IMR-90 (cell line): ENCODE measurements at regions not wholly inside any gene's neighbourhood (a gene's known extent, or its start where the extent isn't known, plus 50 kb on each side); places are given as distances from the start of the nearest gene placed in this dataset.

ENCODE experiments used
- ATAC-seq: fragments of 200-7000 bp; cut with Tn5 transposase; 2 replicates; pipeline ENCODE4 v1.9.1; 2020; ENCODE audit warnings: low read depth, mild to moderate bottlenecking, moderate library complexity
- BruUV-seq: library from RNA; stranded (reverse); fragments of 400-500 nt; replicated peaks from 2 replicates; lab custom pipeline; 2021; lab: Mats Ljungman, UMichigan
- CTCF ChIA-PET: fragments of 300-600 bp; formaldehyde crosslinking; extraction: SDS; loops from one replicate; lab custom pipeline; 2021; ENCODE audit warnings: antibody characterized with exemption; lab: Yijun Ruan, JAX
- POLR2A ChIA-PET: fragments of 300-600 bp; sonication (Branson Sonifier 250); formaldehyde crosslinking; loops from one replicate; lab custom pipeline; 2022; ENCODE audit warnings: antibody characterized with exemption; ENCODE audit not compliant: unreplicated experiment; lab: Charles Lee
- DNase-seq: peaks from one replicate; pipeline ENCODE4 v3.0.0; 2013
- H2AFZ ChIP-seq: replicated peaks from 2 replicates; pipeline ENCODE3; 2013; ENCODE audit warnings: low read length, mild to moderate bottlenecking; ENCODE audit not compliant: poor library complexity
- H2AK5ac ChIP-seq: 2 replicates; pipeline ENCODE4 v1.6.1; 2013; ENCODE audit warnings: low read depth, low read length, inconsistent platforms
- H2AK9ac ChIP-seq: replicated peaks from 2 replicates; pipeline ENCODE3; 2013; ENCODE audit warnings: mild to moderate bottlenecking, low read depth, low read length, moderate library complexity; ENCODE audit not compliant: poor library complexity
- H2BK120ac ChIP-seq: 2 replicates; pipeline ENCODE4 v1.6.1; 2013; ENCODE audit warnings: low read depth, low read length, inconsistent platforms
- H2BK15ac ChIP-seq: 3 replicates; pipeline ENCODE4 v1.6.1; 2013; ENCODE audit warnings: low read depth, low read length, inconsistent platforms
- H2BK20ac ChIP-seq: 2 replicates; pipeline ENCODE4 v1.6.1; 2013; ENCODE audit warnings: low read depth, mild to moderate bottlenecking, inconsistent platforms, low read length, moderate library complexity
- H2BK5ac ChIP-seq: 2 replicates; pipeline ENCODE4 v1.6.1; 2013; ENCODE audit warnings: mild to moderate bottlenecking, low read depth, low read length, inconsistent platforms; ENCODE audit not compliant: poor library complexity, severe bottlenecking
- H3K14ac ChIP-seq: replicated peaks from 2 replicates; pipeline ENCODE4 v1.6.1; 2013; ENCODE audit warnings: low read depth, low read length, inconsistent platforms
- H3K18ac ChIP-seq: 2 replicates; pipeline ENCODE4 v1.6.1; 2013; ENCODE audit warnings: low read depth, low read length, control low read depth
- H3K23ac ChIP-seq: 2 replicates; pipeline ENCODE4 v1.6.1; 2013; ENCODE audit warnings: low read depth, low read length, inconsistent platforms
- H3K27ac ChIP-seq: 2 replicates; pipeline ENCODE4 v1.5.1; 2013; ENCODE audit warnings: mild to moderate bottlenecking, control low read depth, low read length; ENCODE audit not compliant: insufficient read depth
- H3K27me3 ChIP-seq: 2 replicates; pipeline ENCODE4 v1.6.1; 2013; ENCODE audit warnings: low read length; ENCODE audit not compliant: control insufficient read depth, insufficient read depth
- H3K36me3 ChIP-seq: 2 replicates; pipeline ENCODE4 v1.6.1; 2013; ENCODE audit warnings: low read length, mixed read lengths; ENCODE audit not compliant: control insufficient read depth, insufficient read depth
- H3K4ac ChIP-seq: 2 replicates; pipeline ENCODE4 v1.6.1; 2013; ENCODE audit warnings: low read depth, low read length, inconsistent platforms
- H3K4me1 ChIP-seq: 2 replicates; pipeline ENCODE4 v1.6.1; 2013; ENCODE audit warnings: low read length, mixed read lengths; ENCODE audit not compliant: control insufficient read depth, insufficient read depth
- H3K4me2 ChIP-seq: 2 replicates; pipeline ENCODE4 v1.6.1; 2013; ENCODE audit warnings: low read depth, mild to moderate bottlenecking, control low read depth, low read length, moderate library complexity
- H3K4me3 ChIP-seq: 2 replicates; pipeline ENCODE4 v1.5.1; 2013; ENCODE audit warnings: low read depth, mild to moderate bottlenecking, control low read depth, low read length, moderate library complexity; ENCODE audit not compliant: insufficient read depth
- H3K56ac ChIP-seq: 2 replicates; pipeline ENCODE4 v1.6.1; 2013; ENCODE audit warnings: low read length, inconsistent platforms; ENCODE audit not compliant: insufficient read depth; ENCODE audit errors: extremely low read depth
- H3K79me1 ChIP-seq, 2 experiments: 2 replicates each; pipeline ENCODE4 v1.6.1; 2013; ENCODE audit warnings: low read length in 2 of 2, inconsistent platforms in 1 of 2, low read depth in 1 of 2
- H3K9ac ChIP-seq: 2 replicates; pipeline ENCODE4 v1.6.1; 2013; ENCODE audit warnings: low read depth, low read length, control low read depth
- H3K9me1 ChIP-seq: 2 replicates; pipeline ENCODE4 v1.6.1; 2013; ENCODE audit warnings: low read length, inconsistent platforms; ENCODE audit not compliant: insufficient read depth
- H3K9me3 ChIP-seq: 2 replicates; pipeline ENCODE4 v1.6.1; 2013; ENCODE audit warnings: low read length; ENCODE audit not compliant: control insufficient read depth, insufficient read depth
- H4K20me1 ChIP-seq: 2 replicates; pipeline ENCODE4 v1.6.1; 2013; ENCODE audit warnings: low read length, inconsistent platforms; ENCODE audit not compliant: insufficient read depth
- H4K5ac ChIP-seq: 2 replicates; pipeline ENCODE4 v1.6.1; 2013; ENCODE audit warnings: mild to moderate bottlenecking, low read depth, low read length, control low read depth
- H4K8ac ChIP-seq, 2 experiments: 2 replicates each; pipeline ENCODE4 v1.6.1; 2013; ENCODE audit warnings: low read depth in 2 of 2, low read length in 2 of 2, control low read depth in 1 of 2, inconsistent platforms in 1 of 2
- H4K91ac ChIP-seq: 2 replicates; pipeline ENCODE4 v1.6.1; 2013; ENCODE audit warnings: low read depth, low read length, inconsistent platforms; ENCODE audit not compliant: insufficient read depth
- CEBPB ChIP-seq: IDR thresholded peaks from 2 replicates; pipeline ENCODE4 v1.6.1; 2012; ENCODE audit warnings: low read depth, low read length, improper control_type of control experiment
- ELK1 ChIP-seq: fragments of 150-350 bp; IDR thresholded peaks from 2 replicates; pipeline ENCODE4 v1.6.1; 2016; ENCODE audit warnings: low read depth, mild to moderate bottlenecking, low read length, moderate library complexity, borderline replicate concordance
- RAD21 ChIP-seq: IDR thresholded peaks from 2 replicates; pipeline ENCODE4 v1.6.1; 2012; ENCODE audit warnings: low read length, improper control_type of control experiment
- WGBS, 2 experiments: methylation state at CpG; one replicate each; pipeline versions ENCODE4 v1.1.5 to v1.1.7; 2013; ENCODE audit warnings: missing lambda C conversion rate in 2 of 2; ENCODE audit not compliant: insufficient read length in 1 of 2; ENCODE audit errors: extremely low coverage in 2 of 2; 5-methylcytosine and 5-hydroxymethylcytosine counted together
- dilution Hi-C: fragments of 300-500 bp; cut with HindIII; formaldehyde crosslinking; loops from one replicate; pipeline ENCODE4 v1.14.3; 2018; ENCODE audit warnings: low sequenced_read_pairs; ENCODE audit not compliant: unreplicated experiment
- in situ Hi-C: fragments of 300-500 bp; cut with MboI; formaldehyde crosslinking; loops from 3 replicates; pipeline ENCODE4 v1.14.3; 2019; ENCODE audit warnings: low sequenced_read_pairs, inconsistent platforms, mixed read lengths
- intact Hi-C: fragments of 100-400 bp; cut with micrococcal nuclease; formaldehyde crosslinking; loops from 2 replicates; pipeline ENCODE4 v1.10.0; 2022

GRCh38 chr4:134720030-134720429 is 518.4 kb upstream of the PABPC4L start:
- BruUV-seq = no TSS peak
- H3K4ac ChIP-seq = no peak overlapping the region
- H3K27ac ChIP-seq = no peak overlapping the region
- intact Hi-C loops (no loop called here), in situ Hi-C loops (no loop called here), dilution Hi-C loops (no loop called here)
- CTCF ChIA-PET = no interaction called here
- H3K56ac ChIP-seq = no peak overlapping the region
- no peak overlapping the region for H2BK5ac ChIP-seq
- DNase-seq (no peak), ATAC-seq (no peak)
- H4K20me1 ChIP-seq = no peaks in the 10 kb centered on the region
- H2BK20ac ChIP-seq = no peak overlapping the region
- no peak overlapping the region for H3K4me2 ChIP-seq
- no peak overlapping the region for H4K8ac ChIP-seq
- no peak overlapping the region for H2AK9ac ChIP-seq
- no peak overlapping the region for H2AK5ac ChIP-seq
- no peak overlapping the region for H3K14ac ChIP-seq
- H3K27me3 ChIP-seq = no peaks in the 10 kb centered on the region
- H3K23ac ChIP-seq = no peak overlapping the region
- H3K4me1 ChIP-seq = no peaks in the 10 kb centered on the region
- H2BK120ac ChIP-seq = no peak overlapping the region
- H4K91ac ChIP-seq = no peak overlapping the region
- no CpG with 5 or more reads among the region's 1 CpG for WGBS, 2 experiments
- H3K9ac ChIP-seq = no peak overlapping the region
- H3K9me3 ChIP-seq = no peaks in the 10 kb centered on the region
- POLR2A ChIA-PET = no interaction called here
- H3K18ac ChIP-seq = no peak overlapping the region
- H2AFZ ChIP-seq = no peak overlapping the region
- no peak overlapping the region for H3K4me3 ChIP-seq
- H3K79me1 ChIP-seq = no peaks in the 10 kb centered on the region
- TF ChIP-seq CEBPB = peak; percentile 76
- TF ChIP-seq RAD21 = no peak
- TF ChIP-seq ELK1 = no peak
- no peaks in the 10 kb centered on the region for H3K36me3 ChIP-seq
- H3K9me1 ChIP-seq = no peaks in the 10 kb centered on the region
- no peak overlapping the region for H4K5ac ChIP-seq
- H2BK15ac ChIP-seq = no peak overlapping the region
